ENCODE measurements at regions not wholly inside any gene's neighbourhood (a gene's known extent, or its start where the extent isn't known, plus 50 kb on each side); places are given as distances from the start of the nearest gene placed in this dataset.

DNA sequence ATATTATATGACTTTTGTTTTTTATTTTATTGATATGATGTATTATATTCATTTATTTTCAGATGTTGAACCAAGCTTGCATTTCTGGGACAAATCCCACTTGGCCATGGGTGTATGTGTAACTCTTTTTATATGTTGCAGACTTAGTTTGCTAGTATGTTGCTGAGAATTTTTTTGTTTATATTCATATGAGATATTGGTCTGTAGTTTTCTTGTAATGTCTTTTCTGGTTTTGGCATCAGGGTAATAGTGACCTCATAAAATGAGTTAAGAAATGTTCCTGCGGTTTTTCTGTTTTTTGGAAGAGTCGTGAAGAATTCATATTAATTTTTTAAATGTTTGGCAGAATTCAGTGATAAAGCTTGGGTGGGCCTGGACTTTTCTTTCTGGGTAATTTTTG is 88.7 kb downstream of the ASB1 start:
- H3K36me3 Mint-ChIP-seq, result no peaks in the 10 kb centered on the region
- no peaks in the 10 kb centered on the region for H3K36me3 ChIP-seq (replicated peaks in 1 of 2; ENCODE audit: control insufficient read depth in 1 of 2, insufficient read depth in 2 of 2, low read length in 2 of 2)
- intact Hi-C loops (cut with micrococcal nuclease), result no loop called here

GRCh38 chr2:238517209-238517608 is 90.5 kb downstream of the ASB1 start:
- no peaks in the 10 kb centered on the region for H4K20me1 ChIP-seq (ENCODE audit: insufficient read depth, low read length)
- no peak overlapping the region for H3K9ac ChIP-seq (ENCODE audit: insufficient read depth, low read length, poor library complexity, severe bottlenecking)
- H3K9me3 ChIP-seq (replicated peaks in 1 of 2; ENCODE audit: control insufficient read depth in 1 of 2, insufficient read depth in 1 of 2, low read length in 2 of 2), result peaks cover 25 to 30% of the 10 kb centered on the region in 2 donors
- intact Hi-C loops (cut with micrococcal nuclease), result no loop called here
- no peaks in the 10 kb centered on the region for H3K4me1 Mint-ChIP-seq
- peaks cover 0 to 7% (median 5%) of the 10 kb centered on the region in 3 donors for H3K27me3 Mint-ChIP-seq (ENCODE audit: low read depth in 3 of 3)
- WGBS (ENCODE audit: insufficient coverage), result 100% methylated on average over 1 of the region's 1 CpG
- H3K9me3 Mint-ChIP-seq, result peaks cover 14 to 38% (median 26%) of the 10 kb centered on the region in 7 donors
- H3K36me3 Mint-ChIP-seq, result no peaks in the 10 kb centered on the region
- no peak for DNase-seq
- H3K4me3 Mint-ChIP-seq, result no peak overlapping the region
- H3K36me3 ChIP-seq (replicated peaks in 1 of 2; ENCODE audit: control insufficient read depth in 1 of 2, insufficient read depth in 2 of 2, low read length in 2 of 2), result no peaks in the 10 kb centered on the region
- no peaks in the 10 kb centered on the region for H3K27me3 ChIP-seq (ENCODE audit: control insufficient read depth in 2 of 2, insufficient read depth in 2 of 2, low read length in 2 of 2)
- H3K4me2 ChIP-seq (replicated peaks; ENCODE audit: extremely low read depth, low read length, poor library complexity, severe bottlenecking), result no peak overlapping the region
- H2AFZ ChIP-seq (ENCODE audit: insufficient read depth, low read depth, low read length, poor library complexity, severe bottlenecking), result no peak overlapping the region
- H3K4me3 ChIP-seq (replicated peaks in 1 of 3; ENCODE audit: low read depth in 2 of 3, low read length in 3 of 3), result no peak overlapping the region
- no peak overlapping the region for H3K27ac ChIP-seq (ENCODE audit: low read depth in 1 of 2, low read length in 2 of 2)
- H3K27ac Mint-ChIP-seq, result no peak overlapping the region
- H3K4me1 ChIP-seq (ENCODE audit: control insufficient read depth in 1 of 2, insufficient read depth in 2 of 2, low read length in 2 of 2), result no peaks in the 10 kb centered on the region
- no peaks in the 10 kb centered on the region for H3K79me2 ChIP-seq (ENCODE audit: insufficient read depth, low read length)
- TF ChIP-seq, protein P1, sequence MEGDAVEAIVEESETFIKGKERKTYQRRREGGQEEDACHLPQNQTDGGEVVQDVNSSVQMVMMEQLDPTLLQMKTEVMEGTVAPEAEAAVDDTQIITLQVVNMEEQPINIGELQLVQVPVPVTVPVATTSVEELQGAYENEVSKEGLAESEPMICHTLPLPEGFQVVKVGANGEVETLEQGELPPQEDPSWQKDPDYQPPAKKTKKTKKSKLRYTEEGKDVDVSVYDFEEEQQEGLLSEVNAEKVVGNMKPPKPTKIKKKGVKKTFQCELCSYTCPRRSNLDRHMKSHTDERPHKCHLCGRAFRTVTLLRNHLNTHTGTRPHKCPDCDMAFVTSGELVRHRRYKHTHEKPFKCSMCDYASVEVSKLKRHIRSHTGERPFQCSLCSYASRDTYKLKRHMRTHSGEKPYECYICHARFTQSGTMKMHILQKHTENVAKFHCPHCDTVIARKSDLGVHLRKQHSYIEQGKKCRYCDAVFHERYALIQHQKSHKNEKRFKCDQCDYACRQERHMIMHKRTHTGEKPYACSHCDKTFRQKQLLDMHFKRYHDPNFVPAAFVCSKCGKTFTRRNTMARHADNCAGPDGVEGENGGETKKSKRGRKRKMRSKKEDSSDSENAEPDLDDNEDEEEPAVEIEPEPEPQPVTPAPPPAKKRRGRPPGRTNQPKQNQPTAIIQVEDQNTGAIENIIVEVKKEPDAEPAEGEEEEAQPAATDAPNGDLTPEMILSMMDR (IDR thresholded peaks at IDR 0.05), result no peak

More for the DNA sequence above, 88.7 kb downstream of the ASB1 start:
- Histone ChIP-seq H3K9me3 (replicated peaks in 1 of 2; ENCODE audit: control insufficient read depth in 1 of 2, insufficient read depth in 1 of 2, low read length in 2 of 2) (peaks cover 25 to 30% of the 10 kb centered on the region in 2 donors), H4K20me1 (ENCODE audit: insufficient read depth, low read length) (no peaks in the 10 kb centered on the region), H3K4me3 (replicated peaks in 1 of 3; ENCODE audit: low read depth in 2 of 3, low read length in 3 of 3) (no peak overlapping the region), H3K9ac (ENCODE audit: insufficient read depth, low read length, poor library complexity, severe bottlenecking) (no peak overlapping the region), H3K27me3 (ENCODE audit: control insufficient read depth in 2 of 2, insufficient read depth in 2 of 2, low read length in 2 of 2) (no peaks in the 10 kb centered on the region), H3K4me2 (replicated peaks; ENCODE audit: extremely low read depth, low read length, poor library complexity, severe bottlenecking) (no peak overlapping the region), H2AFZ (ENCODE audit: insufficient read depth, low read depth, low read length, poor library complexity, severe bottlenecking) (no peak overlapping the region), H3K27ac (ENCODE audit: low read depth in 1 of 2, low read length in 2 of 2) (no peak overlapping the region), H3K4me1 (ENCODE audit: control insufficient read depth in 1 of 2, insufficient read depth in 2 of 2, low read length in 2 of 2) (no peaks in the 10 kb centered on the region), H3K79me2 (ENCODE audit: insufficient read depth, low read length) (no peaks in the 10 kb centered on the region)
- H3K4me1 Mint-ChIP-seq, result no peaks in the 10 kb centered on the region
- DNase-seq, result no peak
- H3K27ac Mint-ChIP-seq, result no peak overlapping the region
- WGBS (ENCODE audit: insufficient coverage), result 100% methylated on average over 2 of the region's 2 CpGs
- H3K4me3 Mint-ChIP-seq, result no peak overlapping the region
- H3K9me3 Mint-ChIP-seq, result peaks cover 14 to 40% (median 26%) of the 10 kb centered on the region in 7 donors
- TF ChIP-seq, protein P1 (IDR thresholded peaks at IDR 0.05), result no peak
- H3K27me3 Mint-ChIP-seq (ENCODE audit: low read depth in 3 of 3), result peaks cover 0 to 7% (median 5%) of the 10 kb centered on the region in 3 donors

Measured in CD14-positive monocyte (primary cell).